NCI-H345 treated with DMSO at 0.1 percent for 48 hours (cell line): ENCODE measurements at regions not wholly inside any gene's neighbourhood (a gene's known extent, or its start where the extent isn't known, plus 50 kb on each side); places are given as distances from the start of the nearest gene placed in this dataset.

ENCODE experiments used
- DNase-seq: peaks from one replicate; lab custom pipeline; 2025; ENCODE audit not compliant: unreplicated experiment; lab: John Stamatoyannopoulos, UW

DNA sequence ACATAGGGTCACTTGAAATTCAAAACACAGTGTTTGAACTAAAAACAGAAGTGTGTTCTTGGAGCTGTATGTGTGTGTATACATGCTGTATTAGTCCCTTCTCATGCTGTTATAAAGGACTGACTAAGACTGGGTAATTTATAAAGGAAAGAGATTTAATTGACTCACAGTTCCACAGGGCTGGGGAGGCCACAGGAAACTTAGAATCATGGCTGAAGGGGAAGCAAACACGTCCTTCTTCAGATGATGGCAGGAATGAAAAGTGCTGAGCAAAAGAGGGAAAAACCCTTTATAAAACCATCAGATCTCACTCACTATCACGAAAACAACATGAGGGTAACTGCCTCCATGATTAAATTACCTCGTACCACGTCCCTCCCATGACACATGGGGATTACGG lies 224.1 kb downstream of the BCAT1 start:
- no peak for DNase-seq

DNA sequence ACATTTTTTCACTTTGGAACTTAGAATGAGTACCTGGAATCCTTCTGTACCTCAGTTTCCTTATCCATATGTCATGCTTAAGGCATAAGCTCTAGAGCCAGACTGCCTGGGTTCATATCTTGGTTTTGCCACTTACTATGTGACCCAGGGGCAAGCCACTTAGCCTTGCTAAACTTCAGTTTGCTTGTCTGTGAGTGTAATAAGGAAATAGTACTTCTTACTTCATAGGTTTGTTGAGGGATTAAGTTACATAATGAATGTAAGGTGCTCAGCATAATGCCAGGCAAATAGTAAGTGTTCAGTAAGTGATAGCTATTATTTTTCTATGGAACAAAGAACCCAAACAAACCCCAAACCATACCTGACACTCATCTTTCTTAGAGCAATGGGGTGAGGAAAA lies 225.1 kb downstream of the BCAT1 start:
- DNase-seq, result no peak

DNA sequence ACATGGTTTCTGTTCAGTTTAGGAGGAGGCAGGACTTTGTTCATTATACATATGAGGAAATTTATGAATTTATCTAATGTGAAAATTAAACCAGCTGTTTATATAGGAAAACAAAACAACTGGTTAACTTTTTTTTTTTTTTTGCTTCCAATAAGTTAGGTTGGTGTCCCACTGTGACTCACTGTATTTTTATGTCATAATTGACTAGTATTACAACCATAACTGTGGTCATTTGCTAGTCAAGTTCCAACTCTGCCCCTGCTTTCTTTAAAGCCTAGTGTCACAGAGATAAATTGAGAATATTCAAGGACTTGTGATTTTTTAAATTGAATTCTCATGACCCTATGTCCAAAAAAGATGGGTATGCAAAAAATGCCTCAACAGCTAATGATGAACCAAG lies 227.7 kb downstream of the BCAT1 start:
- DNase-seq, result no peak

DNA sequence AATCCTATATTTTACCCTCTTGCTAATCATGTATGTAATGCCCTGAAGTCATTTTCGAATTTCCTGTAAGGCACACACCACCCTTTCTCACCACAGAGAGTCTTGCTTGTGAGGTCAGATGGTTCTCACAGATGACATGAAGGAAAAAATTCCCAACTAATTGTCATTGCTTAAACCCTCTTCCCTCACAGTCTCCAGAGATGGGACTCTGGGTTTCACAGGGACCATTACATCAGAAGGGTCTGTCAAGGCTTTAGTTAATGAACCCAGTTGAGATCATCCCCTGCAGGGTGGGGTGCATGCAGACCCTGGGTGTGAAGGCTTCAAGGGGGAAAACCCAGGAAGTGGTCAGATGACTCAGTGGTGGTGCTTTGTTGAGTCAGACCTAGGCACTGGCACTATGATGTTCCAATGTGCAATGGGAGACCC lies 229.6 kb downstream of the BCAT1 start:
- no peak for DNase-seq

DNA sequence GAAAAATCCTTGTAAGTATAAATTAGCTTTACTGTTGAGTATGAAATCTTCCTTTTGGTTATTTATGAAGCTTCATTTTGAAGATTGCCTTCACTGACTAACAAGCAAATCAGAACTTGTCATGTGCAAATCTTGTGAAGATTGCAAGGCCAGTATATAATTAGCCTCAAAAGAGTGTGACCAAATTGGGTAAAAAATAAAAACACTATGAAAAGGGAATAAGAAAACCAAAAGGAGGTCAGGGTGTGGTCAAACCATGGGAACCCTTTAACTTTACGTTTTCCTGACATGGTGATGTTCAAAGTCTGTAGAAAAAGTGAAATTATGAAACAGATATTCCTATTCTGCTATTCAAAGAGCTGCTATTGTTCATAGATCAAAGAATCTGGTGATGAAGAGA lies 230.3 kb downstream of the BCAT1 start:
- no peak for DNase-seq

DNA sequence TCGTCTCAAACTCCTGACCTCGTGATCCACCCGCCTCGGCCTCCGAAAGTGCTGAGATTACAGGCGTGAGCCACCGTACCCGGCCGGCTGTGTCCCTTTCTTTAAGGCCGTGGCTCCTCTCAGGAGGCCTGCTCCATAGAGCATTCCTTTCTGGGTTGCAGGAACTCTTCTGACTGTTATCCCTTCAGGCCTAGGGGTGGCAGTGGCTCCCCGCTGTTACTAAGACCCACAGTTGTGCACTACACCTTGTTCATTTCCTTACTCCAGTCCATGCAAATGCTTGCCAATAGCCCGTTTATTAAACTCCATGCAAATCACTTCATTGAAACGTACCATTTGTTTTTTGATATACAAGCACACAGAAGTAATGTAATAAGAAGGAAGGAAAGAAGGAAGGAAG lies 234.7 kb downstream of the BCAT1 start:
- DNase-seq, result no peak

DNA sequence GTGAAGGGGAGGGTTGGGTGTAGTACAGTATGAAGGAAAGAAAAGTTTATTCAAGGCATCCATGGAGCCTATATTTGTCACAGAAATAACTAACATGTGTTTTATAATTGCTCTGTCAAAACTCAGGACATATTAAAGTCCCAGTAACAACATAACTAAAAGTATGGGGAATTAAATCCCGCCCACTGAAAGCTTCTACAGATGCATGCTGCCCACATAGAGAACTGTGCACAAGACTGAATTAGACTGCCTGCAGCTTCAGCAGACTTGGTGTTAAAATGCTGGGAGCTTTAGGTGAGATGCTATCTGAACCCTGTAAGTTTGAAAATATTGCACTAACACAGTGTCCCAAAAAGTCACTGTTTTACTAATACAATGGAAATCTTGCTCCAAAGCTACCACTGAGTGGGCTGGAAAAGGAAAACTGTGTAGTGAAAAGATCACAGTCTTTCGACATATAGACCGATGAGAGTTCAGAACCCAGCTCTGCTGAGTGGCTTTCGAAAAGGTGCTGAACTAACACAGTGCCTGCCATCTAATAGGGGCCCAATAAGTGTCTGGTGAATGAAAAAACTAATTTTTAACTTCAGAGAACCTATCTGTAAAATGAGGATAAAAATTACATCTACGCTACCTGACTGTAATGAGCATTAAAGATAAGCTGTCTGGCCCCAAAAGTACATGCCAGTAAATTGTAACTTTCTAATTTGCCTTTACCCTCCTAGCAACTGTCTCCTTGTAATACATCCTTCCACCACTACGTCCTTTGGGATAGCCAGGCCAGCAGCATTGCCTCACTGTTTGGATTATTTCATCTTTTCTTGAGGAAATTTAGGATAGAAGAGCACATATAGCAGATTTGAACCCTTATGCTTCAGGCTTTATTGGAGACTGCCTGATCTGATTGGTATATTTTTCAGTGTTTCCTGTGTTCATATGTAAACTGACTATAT lies 237.6 kb downstream of the BCAT1 start:
- no peak for DNase-seq

DNA sequence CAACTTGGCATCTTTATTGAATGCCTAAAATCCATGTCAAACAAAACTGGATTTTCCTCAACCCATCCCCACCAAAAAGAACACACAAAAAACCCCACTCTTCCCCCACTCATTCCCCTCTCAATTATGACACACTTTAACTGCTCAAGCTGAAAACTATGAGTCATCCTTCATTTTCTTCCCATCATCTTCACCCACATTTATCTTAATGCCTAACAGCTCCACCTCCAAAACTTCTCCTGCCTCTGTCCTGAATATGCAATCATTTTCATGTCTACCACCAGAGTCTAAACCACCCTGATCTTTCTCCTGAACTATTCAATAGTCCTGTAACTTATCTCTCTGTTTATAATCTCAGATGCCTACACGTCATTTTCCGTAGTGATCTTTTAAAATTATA lies 239.7 kb downstream of the BCAT1 start:
- DNase-seq, result no peak

DNA sequence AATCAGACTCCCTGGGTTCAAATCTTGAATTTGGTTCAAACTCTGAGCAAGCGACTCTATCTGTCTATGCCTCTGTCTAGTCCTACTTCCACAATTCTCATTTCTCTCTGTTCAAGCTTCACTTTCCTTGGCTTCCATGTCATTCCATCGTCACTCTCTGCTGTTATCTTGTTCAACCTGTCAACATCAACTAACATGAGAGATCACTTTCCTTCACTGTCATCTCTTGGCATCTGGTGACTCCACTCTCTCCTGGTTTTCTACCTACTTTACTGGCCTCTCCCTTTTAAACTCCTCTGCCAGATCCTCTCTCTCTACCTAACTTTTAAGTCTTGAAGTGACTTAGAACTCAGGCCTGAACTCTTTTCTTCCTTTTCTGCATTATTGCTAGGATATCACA lies 240.2 kb downstream of the BCAT1 start:
- no peak for DNase-seq

DNA sequence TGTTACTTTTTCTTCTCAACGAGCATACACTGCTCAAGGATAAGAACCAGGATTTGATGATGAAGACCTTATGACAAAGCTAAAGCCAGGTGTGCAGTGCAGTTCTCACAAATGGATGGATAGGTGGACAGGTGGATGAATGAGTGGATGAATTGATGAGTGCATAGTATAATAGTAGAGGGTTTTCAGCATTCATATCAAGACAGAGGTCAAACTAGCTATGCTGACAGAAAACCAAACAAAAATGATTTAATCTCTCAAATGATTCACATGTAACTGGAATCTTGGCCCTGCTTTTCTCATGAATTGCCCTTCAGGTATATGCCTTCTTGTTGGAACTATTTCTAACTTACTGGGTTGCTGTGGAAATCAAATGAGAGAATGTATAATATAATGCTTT lies 240.9 kb downstream of the BCAT1 start:
- DNase-seq, result no peak

DNA sequence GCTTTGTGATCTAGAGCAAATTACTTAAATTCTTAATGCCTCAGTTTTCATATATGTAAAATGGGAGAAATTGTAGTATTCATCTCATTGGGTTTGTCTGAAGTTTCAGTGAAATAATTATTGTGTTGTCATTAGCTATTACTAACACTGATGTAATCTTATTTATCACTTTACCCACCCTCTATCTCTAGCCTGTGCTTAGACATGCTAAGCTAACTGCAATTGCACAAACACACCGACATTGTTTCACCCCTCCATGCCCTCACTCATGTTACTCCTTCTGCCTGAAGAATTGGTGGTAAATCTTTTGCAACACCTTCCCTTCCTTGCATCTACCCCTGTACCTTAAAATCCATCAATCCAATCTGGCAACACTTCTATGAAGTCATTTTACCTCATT lies 241.6 kb downstream of the BCAT1 start:
- no peak for DNase-seq

DNA sequence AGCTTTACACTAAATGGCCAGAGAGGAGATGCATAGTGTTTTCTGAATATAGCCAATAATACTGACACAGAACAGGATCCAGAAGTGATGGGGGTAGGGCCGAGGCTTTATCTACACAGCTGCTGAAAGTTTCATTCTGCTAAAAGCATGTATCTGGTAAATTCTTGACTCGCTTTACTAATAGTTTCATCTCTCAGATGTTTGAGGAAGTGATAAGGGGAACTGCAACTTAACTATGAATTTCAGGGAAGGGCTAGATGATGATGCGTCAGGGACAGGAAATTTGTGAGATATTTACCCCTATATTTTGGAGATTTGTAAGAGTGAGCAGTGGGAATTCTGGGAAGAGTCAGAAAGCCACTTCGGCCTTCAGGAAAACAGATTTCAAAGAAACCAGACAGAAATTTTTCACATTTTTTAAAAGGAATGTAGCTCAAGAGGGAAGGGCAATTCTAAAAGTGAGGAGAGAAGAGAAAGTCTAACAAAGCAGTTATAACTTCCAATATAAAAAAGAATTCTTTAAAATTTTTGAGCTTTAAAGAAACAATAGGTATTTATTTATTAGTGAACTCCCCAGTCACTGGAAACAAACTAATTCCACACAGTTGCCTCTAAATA lies 243.1 kb downstream of the BCAT1 start:
- no peak for DNase-seq

DNA sequence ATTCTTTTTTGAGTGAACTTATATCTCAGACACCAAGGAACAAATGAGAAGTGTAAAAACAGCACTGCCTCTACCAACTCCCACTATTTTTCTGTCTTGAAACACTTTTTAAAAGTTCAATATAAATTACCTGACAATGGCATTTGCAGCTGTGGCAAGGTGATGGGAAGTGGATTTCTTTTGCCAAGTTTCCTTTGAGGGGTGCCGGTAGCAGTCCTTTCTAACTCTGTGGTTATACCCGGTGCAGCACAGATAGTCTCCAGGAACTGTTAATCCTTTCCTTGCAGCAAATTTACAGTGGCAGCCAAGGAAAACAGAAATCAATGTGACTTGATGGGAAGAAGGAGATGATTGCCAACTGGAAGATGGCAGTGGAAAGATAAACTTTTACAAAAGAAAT lies 243.7 kb downstream of the BCAT1 start:
- no peak for DNase-seq

DNA sequence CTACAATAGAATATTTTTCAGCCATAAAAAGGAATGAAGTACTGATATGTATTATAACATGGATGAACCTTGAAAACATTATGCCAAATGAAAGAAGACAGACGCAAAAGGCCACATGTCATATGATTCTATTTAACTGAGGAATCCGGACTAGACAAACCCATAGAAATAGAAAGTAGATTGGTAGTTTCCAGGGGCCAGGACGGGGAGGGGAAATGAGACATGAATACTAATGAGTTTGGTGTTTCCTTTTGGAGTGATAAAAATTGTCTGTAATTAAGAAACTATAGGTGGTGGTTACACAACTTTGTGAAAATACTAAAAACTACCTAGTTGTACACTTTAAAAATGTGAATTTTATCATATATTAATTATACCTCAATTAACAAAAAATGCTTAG lies 247.6 kb downstream of the BCAT1 start:
- no peak for DNase-seq

DNA sequence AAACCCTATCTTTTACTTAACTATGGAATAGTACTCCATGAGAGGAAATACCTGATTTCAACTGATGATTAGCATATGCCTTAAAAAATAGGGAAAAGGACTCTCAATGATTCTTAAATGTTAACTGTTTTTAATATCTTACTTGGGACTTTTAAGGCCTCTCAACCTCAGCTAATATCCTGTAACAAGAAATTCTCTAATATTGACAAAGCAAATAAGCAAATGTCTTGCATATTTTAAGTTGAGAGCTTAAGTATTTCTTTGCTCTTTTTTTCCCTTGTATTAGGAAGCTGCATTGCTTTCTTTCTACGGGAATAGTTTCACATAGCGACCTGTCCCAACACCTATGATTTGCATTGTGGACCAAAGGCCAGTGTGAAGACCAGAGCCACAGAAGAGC lies 249.9 kb downstream of the BCAT1 start:
- no peak for DNase-seq

DNA sequence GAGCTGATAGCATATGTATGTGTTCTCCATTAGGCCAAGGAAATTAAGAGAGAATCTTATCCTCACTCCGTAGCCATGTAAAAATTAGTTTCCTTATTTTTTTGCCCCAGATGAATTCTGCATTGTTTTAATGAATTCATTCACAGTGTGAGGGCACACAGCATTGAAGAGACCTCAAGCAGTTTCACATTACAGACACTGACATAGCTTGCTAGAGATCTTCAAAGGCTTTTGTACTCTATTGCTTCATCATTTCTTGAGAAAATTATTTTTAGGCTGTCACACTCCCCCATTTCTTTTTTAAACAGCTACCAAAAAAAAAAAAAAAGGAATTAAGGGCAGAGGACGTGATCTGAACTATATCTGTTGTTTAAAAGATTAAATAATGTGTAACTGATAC lies 251.1 kb downstream of the BCAT1 start:
- DNase-seq, result no peak

DNA sequence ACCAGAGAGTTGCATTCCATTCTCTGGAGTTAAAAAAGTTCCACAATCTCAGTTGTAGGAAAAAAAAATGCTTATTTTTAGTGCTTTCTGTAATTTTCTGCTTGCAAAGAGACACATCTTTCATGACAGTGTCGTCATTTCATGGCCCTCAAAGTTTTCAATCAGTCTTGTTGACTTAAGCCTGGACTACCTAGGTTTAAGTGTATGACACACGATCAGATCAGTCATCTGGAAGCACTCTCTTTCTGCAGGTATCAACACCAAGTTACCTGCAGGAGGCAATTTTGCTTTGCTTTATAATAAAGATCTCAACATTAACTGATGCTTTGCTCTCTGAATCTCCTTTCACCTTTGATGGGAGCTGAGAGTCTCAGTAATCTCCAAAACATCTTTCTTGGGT lies 251.6 kb downstream of the BCAT1 start:
- no peak for DNase-seq

DNA sequence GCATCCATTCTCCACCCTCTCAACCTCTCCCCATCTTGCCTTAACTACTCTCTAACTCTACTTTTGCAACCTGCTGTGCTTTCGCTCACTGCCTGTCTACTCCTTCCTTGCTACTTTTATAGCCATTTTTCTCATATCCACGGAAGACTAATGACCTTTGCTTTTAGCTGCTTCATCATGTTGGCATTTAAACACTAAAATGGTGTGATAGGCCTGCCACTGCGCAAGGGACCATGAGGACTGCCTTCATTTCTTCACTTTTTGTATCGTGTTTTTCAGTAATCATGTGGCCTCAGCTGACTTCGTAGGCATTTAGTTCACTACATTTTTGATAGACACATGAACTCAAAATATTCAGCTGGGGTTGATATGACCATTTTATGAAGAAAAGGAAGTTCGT lies 252.1 kb downstream of the BCAT1 start:
- DNase-seq, result no peak

DNA sequence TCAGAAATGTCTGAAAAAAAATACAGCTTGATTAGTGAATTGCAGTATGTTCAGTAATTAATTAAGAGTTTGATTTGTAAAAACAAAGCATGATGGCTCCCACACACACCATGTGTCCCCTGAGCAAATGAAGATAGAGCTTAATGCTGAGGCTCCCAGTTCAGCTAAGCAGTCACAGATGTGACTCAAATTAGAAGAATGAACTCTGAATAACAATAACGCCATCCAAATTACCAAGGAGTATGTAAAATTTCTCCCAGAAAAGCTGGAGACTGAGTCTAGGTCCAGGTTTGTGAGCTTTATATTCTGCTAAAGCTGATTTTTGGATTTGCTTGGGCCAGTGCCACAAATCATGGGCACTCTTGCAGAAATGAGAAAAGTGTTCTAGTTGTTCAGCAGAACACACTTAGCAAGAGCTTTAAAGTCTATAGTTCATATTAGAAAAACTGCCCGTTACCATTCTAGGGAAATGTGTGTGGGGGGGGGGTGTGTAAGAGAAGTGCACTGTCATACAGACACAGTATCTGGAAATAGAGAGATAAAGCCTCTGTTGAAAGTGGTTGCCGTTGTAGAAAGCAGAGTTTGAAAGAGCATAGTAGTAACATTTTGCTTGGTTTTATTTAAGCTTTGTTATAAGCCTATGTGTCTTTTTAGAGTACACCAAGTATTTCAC lies 253.1 kb downstream of the BCAT1 start:
- DNase-seq, result no peak

DNA sequence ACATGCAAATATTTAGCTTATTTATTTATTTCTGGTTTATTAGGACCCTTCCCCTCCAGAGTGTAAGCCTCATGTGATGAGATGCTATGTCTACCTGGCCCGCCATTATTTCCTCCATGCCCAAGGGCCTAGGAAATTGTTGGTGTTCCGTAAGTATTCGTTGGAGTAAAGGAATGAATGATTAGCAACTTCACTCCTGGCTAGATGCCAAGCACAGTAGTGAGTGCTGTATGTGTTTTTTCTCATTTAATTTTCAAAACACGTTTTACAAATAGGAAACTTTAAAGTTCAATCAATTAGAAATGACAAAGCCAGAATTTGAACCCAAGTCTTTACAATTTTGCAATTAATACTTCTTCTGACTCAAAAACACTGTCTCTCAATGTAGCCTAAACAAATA lies 253.8 kb downstream of the BCAT1 start:
- DNase-seq, result no peak

DNA sequence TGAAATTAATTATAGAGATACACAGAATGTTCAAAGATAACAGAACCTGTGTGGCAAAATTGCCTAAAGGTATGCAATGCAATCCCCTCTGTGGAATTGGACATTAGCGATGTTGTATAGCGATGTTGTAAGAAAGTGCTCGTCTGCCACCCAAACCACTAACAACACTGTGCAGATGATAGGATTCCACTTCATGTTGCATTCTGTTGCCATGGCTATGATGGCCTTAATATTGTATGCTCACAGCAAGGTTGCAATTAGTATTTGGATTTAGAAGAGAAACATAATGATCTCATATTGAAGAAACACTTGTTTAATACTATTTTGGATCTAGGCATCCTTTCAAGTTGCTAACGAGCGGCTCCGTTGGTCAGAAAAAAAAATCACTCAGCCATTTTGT lies 260.3 kb downstream of the BCAT1 start:
- DNase-seq, result no peak

DNA sequence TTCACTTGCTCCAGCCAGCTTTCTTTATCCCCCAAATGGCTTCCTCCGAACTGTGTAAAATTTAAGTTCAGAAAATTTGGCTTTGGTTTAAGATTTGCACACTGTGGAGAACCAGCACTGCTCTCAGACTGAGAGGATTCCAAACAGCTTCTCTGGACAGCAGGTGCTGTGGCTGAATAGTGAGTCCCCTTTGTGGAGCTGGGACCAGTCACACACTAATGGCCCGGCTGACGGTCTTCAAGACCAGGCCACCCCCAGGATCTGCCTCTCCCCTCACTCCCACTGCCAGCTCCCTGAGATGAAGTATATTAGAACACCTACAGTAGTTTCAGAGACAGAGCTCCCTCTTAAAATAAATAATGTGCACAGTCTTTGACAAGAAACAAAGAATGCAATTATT lies 267.3 kb downstream of the BCAT1 start:
- DNase-seq, result no peak
